Common myeloid progenitor, CD34-positive (primary cell): ENCODE measurements at regions not wholly inside any gene's neighbourhood (a gene's known extent, or its start where the extent isn't known, plus 50 kb on each side); places are given as distances from the start of the nearest gene placed in this dataset.
"Not testable (repeated sequence)": the region's sequence is repeated elsewhere in the genome, so short reads cannot be mapped to it uniquely, and the experiment has no call there.

Experiments used
- CTCF ChIA-PET: fragments of 350-600 bp; sonication (Branson Sonifier 250); formaldehyde crosslinking; loops from one replicate; lab custom pipeline; 2021; ENCODE audit warnings: antibody characterized with exemption; lab: Charles Lee
- POLR2A ChIA-PET: fragments of 350-600 bp; sonication (Branson Sonifier 250); formaldehyde crosslinking; loops from one replicate; lab custom pipeline; 2021; ENCODE audit warnings: antibody characterized with exemption; lab: Charles Lee
- DNase-seq, 3 donors: peaks; one replicate each; pipeline versions ENCODE4 v3.0.0 to v3.0.0-alpha.2; 2013
- H3K27ac ChIP-seq, 2 experiments: 1 replicate in 1 of 2; 2 replicates in 1 of 2; pipeline ENCODE4 v1.7.0; 2013; ENCODE audit warnings: inconsistent platforms in 2 of 2, low read length in 2 of 2, mild to moderate bottlenecking in 2 of 2, low read depth in 1 of 2, moderate library complexity in 1 of 2; ENCODE audit not compliant: severe bottlenecking in 2 of 2, insufficient read depth in 1 of 2, poor library complexity in 1 of 2
- H3K27me3 ChIP-seq, 5 experiments: replicated peaks in 2 of 5; 1 replicate in 3 of 5; 2 replicates in 2 of 5; pipeline versions ENCODE4 v1.6.1 to v1.7.0; 2013; ENCODE audit warnings: low read length in 4 of 5, mild to moderate bottlenecking in 2 of 5, moderate library complexity in 2 of 5, inconsistent platforms in 1 of 5; ENCODE audit not compliant: insufficient read depth in 5 of 5, control insufficient read depth in 4 of 5
- H3K36me3 ChIP-seq, 4 experiments: 1 replicate in 2 of 4; 2 replicates in 2 of 4; pipeline versions ENCODE4 v1.6.1 to v1.7.0; 2013; ENCODE audit warnings: low read length in 3 of 4, control low read depth in 1 of 4, mild to moderate bottlenecking in 1 of 4; ENCODE audit not compliant: control insufficient read depth in 4 of 4, insufficient read depth in 4 of 4
- H3K4me1 ChIP-seq, 4 experiments: 1 replicate in 3 of 4; 2 replicates in 1 of 4; pipeline versions ENCODE4 v1.6.1 to v1.7.1; 2013; ENCODE audit warnings: low read length in 3 of 4, mild to moderate bottlenecking in 3 of 4, control low read depth in 1 of 4, inconsistent platforms in 1 of 4, moderate library complexity in 1 of 4; ENCODE audit not compliant: control insufficient read depth in 4 of 4, insufficient read depth in 4 of 4; ENCODE audit errors: control extremely low read depth in 1 of 4
- H3K4me3 ChIP-seq, 7 experiments: 1 replicate in 4 of 7; 2 replicates in 3 of 7; pipeline versions ENCODE4 v1.5.1 to v1.7.0; 2013; ENCODE audit warnings: mild to moderate bottlenecking in 7 of 7, low read length in 6 of 7, moderate library complexity in 6 of 7, inconsistent platforms in 2 of 7, low read depth in 2 of 7, control low read depth in 1 of 7; ENCODE audit not compliant: insufficient read depth in 4 of 7, control insufficient read depth in 1 of 7; ENCODE audit errors: extremely low read depth in 1 of 7
- H3K9me3 ChIP-seq, 5 experiments: 1 replicate in 4 of 5; 2 replicates in 1 of 5; pipeline versions ENCODE4 v1.6.1 to v1.7.1; 2013; ENCODE audit warnings: low read length in 4 of 5, mild to moderate bottlenecking in 2 of 5, inconsistent platforms in 1 of 5, low read depth in 1 of 5, moderate library complexity in 1 of 5; ENCODE audit not compliant: control insufficient read depth in 4 of 5, insufficient read depth in 2 of 5; ENCODE audit errors: control extremely low read depth in 1 of 5
- WGBS: methylation state at CpG from one replicate; pipeline ENCODE4 v1.1.5; 2013; ENCODE audit not compliant: insufficient coverage; 5-methylcytosine and 5-hydroxymethylcytosine counted together

- POLR2A ChIA-PET, H3K27ac ChIP-seq, H3K9me3 ChIP-seq, H3K4me1 ChIP-seq, H3K4me3 ChIP-seq, CTCF ChIA-PET, H3K27me3 ChIP-seq, DNase-seq, H3K36me3 ChIP-seq: not testable (repeated sequence)
- WGBS, result 89% methylated on average over 3 of the region's 3 CpGs
Measured at GRCh38 chr12:84446478-84446877, 466.1 kb downstream of the SLC6A15 start.

GRCh38 chr12:84436134-84436533 is 476.5 kb downstream of the SLC6A15 start:
- ChIA-PET CTCF (no interaction called here), POLR2A (no interaction called here)
- no peaks in the 10 kb centered on the region for H3K4me1 ChIP-seq
- H3K4me3 ChIP-seq, result no peak overlapping the region
- no peak overlapping the region for H3K27ac ChIP-seq
- no peaks in the 10 kb centered on the region for H3K27me3 ChIP-seq
- H3K36me3 ChIP-seq, result no peaks in the 10 kb centered on the region
- no peaks in the 10 kb centered on the region for H3K9me3 ChIP-seq
- 100% methylated on average over 1 of the region's 1 CpG for WGBS
- DNase-seq, result no peak

- Histone ChIP-seq H3K27ac (no peak overlapping the region), H3K4me1 (no peaks in the 10 kb centered on the region), H3K4me3 (no peak overlapping the region), H3K36me3 (no peaks in the 10 kb centered on the region), H3K27me3 (no peaks in the 10 kb centered on the region), H3K9me3 (no peaks in the 10 kb centered on the region)
- ChIA-PET POLR2A (no interaction called here), CTCF (no interaction called here)
- WGBS, result 100% methylated on average over 1 of the region's 2 CpGs
- DNase-seq, result no peak
Measured at GRCh38 chr12:84435682-84436081, 476.9 kb downstream of the SLC6A15 start.

GRCh38 chr12:84422340-84422739 is 490.3 kb downstream of the SLC6A15 start:
- ChIA-PET POLR2A (no interaction called here), CTCF (no interaction called here)
- Histone ChIP-seq H3K36me3 (no peaks in the 10 kb centered on the region), H3K4me3 (no peak overlapping the region), H3K9me3 (no peaks in the 10 kb centered on the region), H3K27me3 (no peaks in the 10 kb centered on the region), H3K27ac (no peak overlapping the region), H3K4me1 (no peaks in the 10 kb centered on the region)
- WGBS, result no CpG with 5 or more reads among the region's 2 CpGs
- no peak for DNase-seq

- Histone ChIP-seq H3K27me3 (no peaks in the 10 kb centered on the region), H3K4me3 (no peak overlapping the region), H3K4me1 (no peaks in the 10 kb centered on the region), H3K9me3 (no peaks in the 10 kb centered on the region), H3K36me3 (no peaks in the 10 kb centered on the region), H3K27ac (no peak overlapping the region)
- ChIA-PET CTCF (no interaction called here), POLR2A (no interaction called here)
- no peak for DNase-seq
Measured at GRCh38 chr12:84421103-84421502, 491.5 kb downstream of the SLC6A15 start.

- no peaks in the 10 kb centered on the region for H3K9me3 ChIP-seq
- no peaks in the 10 kb centered on the region for H3K4me1 ChIP-seq
- H3K4me3 ChIP-seq, result no peak overlapping the region
- no peaks in the 10 kb centered on the region for H3K27me3 ChIP-seq
- CTCF ChIA-PET, result no interaction called here
- H3K36me3 ChIP-seq, result no peaks in the 10 kb centered on the region
- H3K27ac ChIP-seq, result no peak overlapping the region
- POLR2A ChIA-PET, result no interaction called here
- no peak for DNase-seq
- WGBS, result no CpG with 5 or more reads among the region's 1 CpG
Measured at GRCh38 chr12:84416626-84417025, 496.0 kb downstream of the SLC6A15 start.

- CTCF ChIA-PET, result no interaction called here
- WGBS, result 100% methylated on average over 1 of the region's 2 CpGs
Measured at GRCh38 chr12:84415946-84416345, 496.7 kb downstream of the SLC6A15 start.

More at GRCh38 chr12:84415946-84416345, 496.7 kb downstream of the SLC6A15 start:
- no peak overlapping the region for H3K4me3 ChIP-seq
- no peaks in the 10 kb centered on the region for H3K4me1 ChIP-seq
- H3K27ac ChIP-seq, result no peak overlapping the region
- POLR2A ChIA-PET, result no interaction called here
- no peak for DNase-seq
- H3K27me3 ChIP-seq, result no peaks in the 10 kb centered on the region
- no peaks in the 10 kb centered on the region for H3K36me3 ChIP-seq
- no peaks in the 10 kb centered on the region for H3K9me3 ChIP-seq
